Neural progenitor cell (in vitro differentiated cells): ENCODE measurements at regions not wholly inside any gene's neighbourhood (a gene's known extent, or its start where the extent isn't known, plus 50 kb on each side); places are given as distances from the start of the nearest gene placed in this dataset.

Source experiments
- EZH2phosphoT487 ChIP-seq: fragments of 200-600 bp; sonication (generic); IDR thresholded peaks from 2 replicates; pipeline ENCODE4 v1.6.1; 2017; ENCODE audit warnings: antibody characterized with exemption
- TF ChIP-seq, protein P1 (sequence below): fragments of 200-600 bp; sonication (generic); IDR thresholded peaks from 2 replicates; pipeline ENCODE4 v1.5.1; 2017; ENCODE audit warnings: antibody characterized with exemption, mild to moderate bottlenecking

DNA sequence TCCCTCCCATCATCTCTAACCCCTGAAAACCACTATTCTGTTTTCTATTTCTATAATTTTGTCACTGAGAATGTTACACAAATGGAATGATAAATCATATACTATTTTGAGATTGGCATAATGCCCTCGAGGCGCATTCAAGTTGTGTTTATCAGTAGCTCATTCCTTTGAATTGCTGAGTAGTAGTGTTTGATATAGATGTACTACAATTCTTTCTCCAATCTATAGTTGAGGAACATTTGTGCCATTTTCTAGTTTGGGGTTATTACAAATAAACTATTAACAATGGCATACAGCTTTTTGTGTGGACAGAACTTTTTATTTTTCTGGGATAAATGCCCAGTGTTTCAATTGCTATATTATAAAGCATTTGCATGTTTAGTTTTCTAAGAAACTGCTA is 86.0 kb downstream of the CCR1 start:
- TF ChIP-seq, protein P1, sequence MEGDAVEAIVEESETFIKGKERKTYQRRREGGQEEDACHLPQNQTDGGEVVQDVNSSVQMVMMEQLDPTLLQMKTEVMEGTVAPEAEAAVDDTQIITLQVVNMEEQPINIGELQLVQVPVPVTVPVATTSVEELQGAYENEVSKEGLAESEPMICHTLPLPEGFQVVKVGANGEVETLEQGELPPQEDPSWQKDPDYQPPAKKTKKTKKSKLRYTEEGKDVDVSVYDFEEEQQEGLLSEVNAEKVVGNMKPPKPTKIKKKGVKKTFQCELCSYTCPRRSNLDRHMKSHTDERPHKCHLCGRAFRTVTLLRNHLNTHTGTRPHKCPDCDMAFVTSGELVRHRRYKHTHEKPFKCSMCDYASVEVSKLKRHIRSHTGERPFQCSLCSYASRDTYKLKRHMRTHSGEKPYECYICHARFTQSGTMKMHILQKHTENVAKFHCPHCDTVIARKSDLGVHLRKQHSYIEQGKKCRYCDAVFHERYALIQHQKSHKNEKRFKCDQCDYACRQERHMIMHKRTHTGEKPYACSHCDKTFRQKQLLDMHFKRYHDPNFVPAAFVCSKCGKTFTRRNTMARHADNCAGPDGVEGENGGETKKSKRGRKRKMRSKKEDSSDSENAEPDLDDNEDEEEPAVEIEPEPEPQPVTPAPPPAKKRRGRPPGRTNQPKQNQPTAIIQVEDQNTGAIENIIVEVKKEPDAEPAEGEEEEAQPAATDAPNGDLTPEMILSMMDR, result no peak
- no peak for TF ChIP-seq EZH2phosphoT487
